ENCODE measurements at regions not wholly inside any gene's neighbourhood (a gene's known extent, or its start where the extent isn't known, plus 50 kb on each side); places are given as distances from the start of the nearest gene placed in this dataset.
A peak's percentile ranks its signal among the peaks of the same experiment; 100 is the strongest.

GRCh38 chr1:115184951-115185331, 95.6 kb upstream of the TSPAN2 start:
- ChIA-PET POLR2A (no interaction called here), CTCF (ENCODE audit: unreplicated experiment) (no interaction called here)
- intact Hi-C loops (cut with micrococcal nuclease; ENCODE audit: unreplicated experiment), result no loop called here
- H3K9me3 ChIP-seq (ENCODE audit: low read length), result no peaks in the 10 kb centered on the region
- no peak for TF ChIP-seq EZH2phosphoT487 (IDR thresholded peaks at IDR 0.05; ENCODE audit: borderline replicate concordance, low read depth, low read length)
- no peak for TF ChIP-seq CTCF (conservative IDR thresholded peaks at IDR 0.05; ENCODE audit: low read length)
- H3K9me2 ChIP-seq (ENCODE audit: insufficient read depth, low read length), result no peaks in the 10 kb centered on the region
- no peak for DNase-seq (ENCODE audit: low spot score)
- H3K4me3 ChIP-seq (ENCODE audit: low read depth, low read length, poor library complexity, severe bottlenecking), result no peak overlapping the region
- peak overlapping the region; percentile 40; the same call in 1 of the 2 replicates for H3K4me2 ChIP-seq (ENCODE audit: low read length)
- BruUV-seq (replicated peaks), result no TSS peak
- no peaks in the 10 kb centered on the region for H3K4me1 ChIP-seq (ENCODE audit: insufficient read depth, low read length, poor library complexity, severe bottlenecking)
- H3K27ac ChIP-seq (ENCODE audit: low read depth, low read length, poor library complexity, severe bottlenecking), result no peak overlapping the region
- no peaks in the 10 kb centered on the region for H4K20me1 ChIP-seq (ENCODE audit: insufficient read depth, low read length)
- no peaks in the 10 kb centered on the region for H3K79me2 ChIP-seq (ENCODE audit: insufficient read depth, low read depth, low read length)
- peak overlapping the region; percentile 61; the same call in 1 of the 2 replicates for H2AFZ ChIP-seq (ENCODE audit: low read length)
- no peaks in the 10 kb centered on the region for H3K36me3 ChIP-seq (ENCODE audit: insufficient read depth, low read length)

DNA sequence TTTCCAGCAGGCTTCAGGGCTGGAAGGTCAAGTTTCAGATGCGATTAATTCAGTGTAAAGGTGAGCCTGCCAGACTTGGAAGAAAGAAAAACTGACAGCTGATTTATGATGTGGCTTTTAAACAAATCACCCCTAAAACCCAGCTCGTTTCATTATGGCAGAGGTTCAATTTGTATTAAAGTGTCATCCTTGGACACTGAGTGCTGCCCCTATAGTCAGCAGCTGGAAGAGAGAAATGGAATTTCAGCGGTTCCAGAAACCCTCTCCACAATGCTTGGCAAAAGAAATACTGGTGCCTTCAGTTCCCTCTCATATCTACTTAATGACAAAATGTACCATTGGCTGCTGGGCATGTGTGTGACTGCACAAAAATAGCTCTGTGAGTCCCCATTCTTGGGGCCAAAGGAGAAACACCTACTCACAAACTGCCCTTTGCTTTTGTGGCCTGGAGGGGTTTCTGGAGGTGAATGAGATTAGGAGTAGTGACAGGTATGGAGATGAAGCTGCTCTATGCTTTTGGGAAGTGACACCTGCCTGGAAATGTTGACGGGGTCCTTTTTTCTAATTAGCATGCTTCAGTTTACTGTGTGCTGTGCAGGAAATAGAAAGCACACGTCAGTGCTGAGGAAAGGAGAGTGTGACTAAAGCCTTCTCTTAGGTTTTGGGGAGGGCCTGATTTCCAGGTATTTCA, 95.1 kb upstream of the TSPAN2 start:
- Histone ChIP-seq H3K79me2 (ENCODE audit: insufficient read depth, low read depth, low read length) (no peaks in the 10 kb centered on the region), H3K36me3 (ENCODE audit: insufficient read depth, low read length) (no peaks in the 10 kb centered on the region), H3K4me3 (ENCODE audit: low read depth, low read length, poor library complexity, severe bottlenecking) (no peak overlapping the region), H3K4me1 (ENCODE audit: insufficient read depth, low read length, poor library complexity, severe bottlenecking) (no peaks in the 10 kb centered on the region), H3K4me2 (ENCODE audit: low read length) (peak overlapping the region; percentile 40; the same call in 1 of the 2 replicates), H3K9me2 (ENCODE audit: insufficient read depth, low read length) (no peaks in the 10 kb centered on the region), H3K27ac (ENCODE audit: low read depth, low read length, poor library complexity, severe bottlenecking) (no peak overlapping the region), H3K9me3 (ENCODE audit: low read length) (no peaks in the 10 kb centered on the region), H4K20me1 (ENCODE audit: insufficient read depth, low read length) (no peaks in the 10 kb centered on the region), H2AFZ (ENCODE audit: low read length) (peak overlapping the region; percentile 61; the same call in 1 of the 2 replicates)
- ChIA-PET CTCF (ENCODE audit: unreplicated experiment) (no interaction called here), POLR2A (no interaction called here)
- DNase-seq (ENCODE audit: low spot score), result no peak
- intact Hi-C loops (cut with micrococcal nuclease; ENCODE audit: unreplicated experiment), result no loop called here
- BruUV-seq (replicated peaks), result no TSS peak
- no peak for TF ChIP-seq CTCF (conservative IDR thresholded peaks at IDR 0.05; ENCODE audit: low read length)
- TF ChIP-seq EZH2phosphoT487 (IDR thresholded peaks at IDR 0.05; ENCODE audit: borderline replicate concordance, low read depth, low read length), result no peak

GRCh38 chr1:115183721-115184259, 94.5 kb upstream of the TSPAN2 start:
- ChIA-PET POLR2A (no interaction called here), CTCF (ENCODE audit: unreplicated experiment) (no interaction called here)
- intact Hi-C loops (cut with micrococcal nuclease; ENCODE audit: unreplicated experiment), result no loop called here
- H3K27ac ChIP-seq (ENCODE audit: low read depth, low read length, poor library complexity, severe bottlenecking), result no peak overlapping the region
- H3K4me1 ChIP-seq (ENCODE audit: insufficient read depth, low read length, poor library complexity, severe bottlenecking), result no peaks in the 10 kb centered on the region
- no peaks in the 10 kb centered on the region for H3K36me3 ChIP-seq (ENCODE audit: insufficient read depth, low read length)
- no peaks in the 10 kb centered on the region for H4K20me1 ChIP-seq (ENCODE audit: insufficient read depth, low read length)
- no peaks in the 10 kb centered on the region for H3K9me2 ChIP-seq (ENCODE audit: insufficient read depth, low read length)
- BruUV-seq (replicated peaks), result no TSS peak
- no peak for TF ChIP-seq EZH2phosphoT487 (IDR thresholded peaks at IDR 0.05; ENCODE audit: borderline replicate concordance, low read depth, low read length)
- no peak overlapping the region for H2AFZ ChIP-seq (ENCODE audit: low read length)
- no peaks in the 10 kb centered on the region for H3K79me2 ChIP-seq (ENCODE audit: insufficient read depth, low read depth, low read length)
- no peak overlapping the region for H3K4me2 ChIP-seq (ENCODE audit: low read length)
- no peaks in the 10 kb centered on the region for H3K9me3 ChIP-seq (ENCODE audit: low read length)
- H3K4me3 ChIP-seq (ENCODE audit: low read depth, low read length, poor library complexity, severe bottlenecking), result no peak overlapping the region
- DNase-seq (ENCODE audit: low spot score), result no peak

Measured in OCI-LY7 (cell line).